Thymus (tissue), 11 donors: ENCODE measurements at regions not wholly inside any gene's neighbourhood (a gene's known extent, or its start where the extent isn't known, plus 50 kb on each side); places are given as distances from the start of the nearest gene placed in this dataset.

Source experiments
- DNase-seq, 9 donors: peaks; one replicate each; pipeline ENCODE4 v3.0.0-alpha.2; 2013; ENCODE audit warnings: low spot score in 9 of 9, low read depth in 6 of 9, missing footprints in 1 of 9
- H3K27ac ChIP-seq, 2 donors: one replicate each; pipeline ENCODE4 v1.5.1; 2013; ENCODE audit warnings: control low read depth in 1 of 2, low read depth in 1 of 2, low read length in 1 of 2, mild to moderate bottlenecking in 1 of 2, moderate library complexity in 1 of 2
- H3K27me3 ChIP-seq, 2 donors: one replicate each; pipeline ENCODE4 v1.5.1; 2013; ENCODE audit warnings: low read length in 1 of 2; ENCODE audit not compliant: control insufficient read depth in 2 of 2, insufficient read depth in 1 of 2
- H3K36me3 ChIP-seq, 2 donors: one replicate each; pipeline ENCODE4 v1.5.1; 2013; ENCODE audit warnings: low read length in 1 of 2, mild to moderate bottlenecking in 1 of 2, moderate library complexity in 1 of 2; ENCODE audit not compliant: control insufficient read depth in 2 of 2, insufficient read depth in 2 of 2
- H3K4me1 ChIP-seq, 2 donors: one replicate each; pipeline ENCODE4 v1.5.1; 2013; ENCODE audit warnings: low read length in 2 of 2; ENCODE audit not compliant: control insufficient read depth in 2 of 2, insufficient read depth in 2 of 2
- H3K4me3 ChIP-seq, 2 donors: one replicate each; pipeline ENCODE4 v1.5.1; 2013; ENCODE audit warnings: low read length in 2 of 2, control low read depth in 1 of 2, mild to moderate bottlenecking in 1 of 2
- H3K9me3 ChIP-seq, 2 donors: one replicate each; pipeline ENCODE4 v1.5.1; 2013; ENCODE audit warnings: low read length in 1 of 2, mild to moderate bottlenecking in 1 of 2; ENCODE audit not compliant: control insufficient read depth in 2 of 2, insufficient read depth in 1 of 2
- WGBS: extraction: QIAGEN DNeasy Blood & Tissue Kit; methylation state at CpG from one replicate; pipeline ENCODE4 v1.1.7; 2013; 5-methylcytosine and 5-hydroxymethylcytosine counted together
- donor health status: healthy.

DNA sequence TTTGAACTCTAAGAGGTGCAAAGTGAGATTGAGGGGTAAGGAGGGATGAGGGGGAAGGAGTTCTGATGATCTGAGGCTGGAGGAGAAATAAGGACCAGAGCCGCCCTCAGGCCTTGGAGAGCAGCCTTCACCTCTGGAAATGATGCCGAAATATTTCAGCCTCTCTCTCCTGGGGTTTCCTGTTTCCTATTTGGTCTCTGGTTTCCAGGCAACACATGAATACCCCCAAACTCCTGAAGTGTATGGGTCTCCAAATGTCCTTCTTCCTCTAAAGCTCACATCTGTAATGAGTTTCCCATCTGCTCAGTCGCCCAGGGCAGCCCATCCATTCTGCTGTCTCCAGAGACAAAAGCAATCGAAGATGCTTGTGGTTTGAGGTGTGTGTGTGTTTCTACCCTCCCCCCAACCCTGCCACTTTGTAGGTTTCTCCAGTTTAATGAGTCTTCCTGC lies 52.0 kb upstream of the FAM20B start:
- Histone ChIP-seq H3K27ac (peak overlapping the region in 1 of 2 donors; percentile 26), H3K4me1 (peaks cover 0 to 14% of the 10 kb centered on the region in 2 donors), H3K36me3 (no peaks in the 10 kb centered on the region), H3K9me3 (peaks cover 0 to 5% of the 10 kb centered on the region in 2 donors), H3K4me3 (no peak overlapping the region), H3K27me3 (no peaks in the 10 kb centered on the region)
- peak in 1 of 9 donors; percentile 33 for DNase-seq
- WGBS = 16% methylated on average over 4 of the region's 4 CpGs
